SK-N-SH (cell line): ENCODE measurements at regions not wholly inside any gene's neighbourhood (a gene's known extent, or its start where the extent isn't known, plus 50 kb on each side); places are given as distances from the start of the nearest gene placed in this dataset.

Experiments used
- CTCF ChIP-seq: fragments of 200-600 bp; sonication (generic); IDR thresholded peaks from 2 replicates; pipeline ENCODE4 v1.6.1; 2017; ENCODE audit warnings: antibody characterized with exemption, mild to moderate bottlenecking, moderate library complexity
- EP300 ChIP-seq, 2 experiments: IDR thresholded peaks; 2 replicates each; pipeline versions ENCODE4 v1.4.0 to v1.6.1; 2012; ENCODE audit warnings: borderline replicate concordance in 1 of 2, low read depth in 1 of 2, low read length in 1 of 2
- FOXM1 ChIP-seq: IDR thresholded peaks from 2 replicates; pipeline ENCODE4 v1.4.0; 2012; ENCODE audit warnings: low read depth, mild to moderate bottlenecking
- MAX ChIP-seq: IDR thresholded peaks from 2 replicates; pipeline ENCODE4 v1.4.0; 2012; ENCODE audit warnings: low read depth
- POLR2AphosphoS5 ChIP-seq: IDR thresholded peaks from 2 replicates; pipeline ENCODE4 v1.6.1; 2012; ENCODE audit warnings: low read depth, low read length
- SIN3A ChIP-seq: IDR thresholded peaks from 2 replicates; pipeline ENCODE4 v1.6.1; 2012; ENCODE audit warnings: low read depth, mild to moderate bottlenecking, low read length, moderate library complexity, borderline replicate concordance
- TAF1 ChIP-seq: IDR thresholded peaks from 2 replicates; pipeline ENCODE4 v1.6.1; 2012; ENCODE audit warnings: low read depth, mild to moderate bottlenecking, low read length, moderate library complexity, borderline replicate concordance
- USF1 ChIP-seq: IDR thresholded peaks from 2 replicates; pipeline ENCODE4 v1.4.0; 2012; ENCODE audit warnings: low read depth, borderline replicate concordance
- USF2 ChIP-seq: fragments of 150-350 bp; IDR thresholded peaks from 2 replicates; pipeline ENCODE4 v1.6.1; 2017; ENCODE audit warnings: antibody characterized with exemption, low read length, low read depth, borderline replicate concordance

- TF ChIP-seq USF1 (no peak), MAX (no peak), CTCF (no peak), FOXM1 (no peak), EP300 (IDR thresholded peaks at IDR 0.05; ENCODE audit: borderline replicate concordance in 1 of 2, low read depth in 1 of 2, low read length in 1 of 2) (no peak), TAF1 (no peak), SIN3A (no peak), POLR2AphosphoS5 (no peak), USF2 (no peak)
Observed at GRCh38 chr5:97499605-97500004, 316.6 kb upstream of the RIOK2 start.
